Large intestine (tissue), 3 donors: ENCODE measurements at regions not wholly inside any gene's neighbourhood (a gene's known extent, or its start where the extent isn't known, plus 50 kb on each side); places are given as distances from the start of the nearest gene placed in this dataset.

ENCODE experiments used
- DNase-seq, 2 donors: peaks; one replicate each; pipeline versions ENCODE4 v3.0.0 to v3.0.0-alpha.2; 2013
- H3K27ac ChIP-seq: one replicate; pipeline ENCODE4 v1.5.1; 2013; ENCODE audit warnings: low read length
- H3K27me3 ChIP-seq: 2 replicates; pipeline ENCODE4 v1.6.1; 2013; ENCODE audit warnings: low read length; ENCODE audit not compliant: control insufficient read depth, insufficient read depth
- H3K36me3 ChIP-seq: 2 replicates; pipeline ENCODE4 v1.6.1; 2013; ENCODE audit warnings: low read length; ENCODE audit not compliant: control insufficient read depth, insufficient read depth
- H3K4me1 ChIP-seq: one replicate; pipeline ENCODE4 v1.6.1; 2013; ENCODE audit warnings: low read length; ENCODE audit not compliant: control insufficient read depth, insufficient read depth
- H3K4me3 ChIP-seq: one replicate; pipeline ENCODE4 v1.5.1; 2013; ENCODE audit warnings: low read length
- H3K9me3 ChIP-seq: one replicate; pipeline ENCODE4 v1.6.1; 2013; ENCODE audit warnings: mild to moderate bottlenecking, low read depth, low read length, moderate library complexity; ENCODE audit not compliant: control insufficient read depth
- WGBS: methylation state at CpG from one replicate; pipeline ENCODE4 v1.1.5; 2013; ENCODE audit warnings: low lambda C conversion rate; ENCODE audit not compliant: insufficient coverage; 5-methylcytosine and 5-hydroxymethylcytosine counted together

DNA sequence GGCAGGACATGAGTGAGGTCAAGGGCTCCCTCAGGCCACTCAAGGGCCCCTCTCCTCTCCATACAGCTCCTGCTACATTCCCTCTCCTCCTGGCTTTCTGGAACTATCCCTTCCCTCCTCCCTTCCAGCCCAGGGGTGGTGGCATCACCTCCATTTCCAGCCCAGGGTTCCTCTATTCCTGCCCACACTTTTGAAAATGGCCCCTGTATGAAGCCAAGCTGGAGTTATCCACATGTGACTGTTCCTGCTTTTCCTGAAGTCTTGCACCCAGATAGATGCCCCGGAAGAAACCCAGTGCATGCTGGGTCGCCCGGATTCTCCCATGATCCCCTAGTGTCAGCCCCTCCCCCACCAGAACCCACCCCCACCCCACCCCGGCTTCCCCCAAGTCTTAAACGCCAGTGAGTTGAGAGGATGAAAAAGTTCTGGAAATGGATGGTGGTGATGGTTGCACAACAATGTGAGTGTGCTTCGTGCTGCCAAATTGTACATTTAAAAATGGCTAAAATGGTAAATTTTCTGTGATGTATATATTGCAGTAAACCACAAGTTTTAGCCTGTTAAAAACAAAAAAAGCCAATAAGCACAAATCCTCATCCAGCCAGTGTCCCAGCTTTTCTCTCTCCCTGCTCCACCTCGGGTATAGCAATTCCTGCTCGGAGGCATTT is 136.9 kb downstream of the SCARB1 start:
- peaks cover 3% of the 10 kb centered on the region for H3K4me1 ChIP-seq
- H3K4me3 ChIP-seq = no peak overlapping the region
- WGBS = no CpG with 5 or more reads among the region's 8 CpGs
- no peaks in the 10 kb centered on the region for H3K9me3 ChIP-seq
- no peak overlapping the region for H3K27ac ChIP-seq
- H3K27me3 ChIP-seq = no peaks in the 10 kb centered on the region
- H3K36me3 ChIP-seq = no peaks in the 10 kb centered on the region
- no peak for DNase-seq

DNA sequence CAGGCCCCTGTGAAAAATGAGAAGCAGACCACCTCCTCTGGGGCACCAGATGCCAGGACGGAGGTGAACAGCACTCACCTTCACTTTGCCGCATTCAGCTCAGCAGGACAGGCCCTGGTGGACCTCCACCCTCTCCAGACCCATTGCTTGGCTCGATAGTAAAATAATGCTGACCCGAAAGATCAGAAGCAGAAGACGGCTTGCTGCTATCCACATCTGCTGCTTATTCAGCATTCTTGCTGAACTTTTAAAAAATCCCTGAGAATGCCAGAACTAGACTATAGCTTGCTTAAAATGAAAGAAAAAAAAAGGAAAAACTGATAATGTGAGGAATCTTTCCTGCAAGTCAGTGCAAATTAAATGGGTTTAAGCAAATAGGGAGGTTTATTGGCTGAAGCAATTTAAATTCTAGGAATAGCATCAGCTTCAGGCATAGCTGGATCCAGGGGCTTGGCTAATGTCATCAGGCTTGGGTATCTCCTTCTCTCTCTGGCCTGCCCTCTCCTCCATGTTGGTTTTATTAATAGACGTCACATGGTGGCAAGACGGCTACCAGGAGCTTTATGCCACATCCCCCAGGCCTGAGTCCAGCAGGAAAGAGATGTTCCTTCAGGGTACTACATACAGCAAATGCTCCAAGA is 137.9 kb downstream of the SCARB1 start:
- H3K27ac ChIP-seq = no peak overlapping the region
- peaks cover 3% of the 10 kb centered on the region for H3K4me1 ChIP-seq
- no peaks in the 10 kb centered on the region for H3K9me3 ChIP-seq
- no peaks in the 10 kb centered on the region for H3K36me3 ChIP-seq
- 92% methylated on average over 2 of the region's 7 CpGs for WGBS
- DNase-seq = no peak
- H3K4me3 ChIP-seq = no peak overlapping the region
- H3K27me3 ChIP-seq = no peaks in the 10 kb centered on the region

DNA sequence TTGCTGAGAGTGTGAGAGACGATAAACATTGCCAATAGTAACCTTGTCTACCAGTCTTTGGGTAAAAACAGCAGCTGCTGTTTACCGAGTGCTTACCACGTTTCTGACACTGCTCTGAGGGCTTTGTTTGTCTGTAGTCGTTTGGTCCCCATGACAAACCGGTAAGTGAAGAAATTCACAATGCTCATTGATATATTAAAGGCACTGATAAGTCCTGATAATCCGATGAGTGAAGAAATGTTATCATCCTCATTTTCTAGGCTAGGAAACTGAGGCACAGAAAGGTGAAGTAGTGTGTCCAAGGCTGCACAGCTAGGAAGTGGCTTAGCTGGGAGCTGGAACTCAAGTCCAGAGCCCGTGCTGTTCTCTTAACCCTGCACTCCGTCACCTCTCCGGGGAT is 138.6 kb downstream of the SCARB1 start:
- Histone ChIP-seq H3K4me3 (no peak overlapping the region), H3K27me3 (peaks cover 1% of the 10 kb centered on the region), H3K27ac (no peak overlapping the region), H3K9me3 (no peaks in the 10 kb centered on the region), H3K4me1 (no peaks in the 10 kb centered on the region), H3K36me3 (no peaks in the 10 kb centered on the region)
- DNase-seq = no peak
- no CpG with 5 or more reads among the region's 9 CpGs for WGBS

DNA sequence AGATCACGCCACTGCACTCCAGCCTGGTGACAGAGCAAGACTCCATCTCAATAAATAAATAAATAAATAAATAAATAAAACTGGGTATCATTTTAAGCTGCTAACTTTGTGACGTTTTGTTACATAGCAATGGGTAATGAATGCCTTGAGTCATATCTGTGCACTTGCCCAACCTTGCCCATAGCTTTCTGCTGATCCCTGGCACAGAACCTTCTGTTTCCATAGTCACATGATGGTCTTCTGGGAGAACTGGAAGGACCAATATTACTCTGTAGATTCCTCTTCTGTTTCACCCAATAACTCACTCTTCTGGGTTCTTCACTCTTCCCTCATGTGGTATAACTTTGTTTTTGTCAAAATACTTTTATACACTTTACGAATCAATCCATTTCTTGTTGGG is 140.8 kb downstream of the SCARB1 start:
- no peaks in the 10 kb centered on the region for H3K4me1 ChIP-seq
- no peak overlapping the region for H3K27ac ChIP-seq
- H3K36me3 ChIP-seq = no peaks in the 10 kb centered on the region
- H3K9me3 ChIP-seq = no peaks in the 10 kb centered on the region
- H3K27me3 ChIP-seq = peaks cover 2% of the 10 kb centered on the region
- 100% methylated on average over 2 of the region's 3 CpGs for WGBS
- H3K4me3 ChIP-seq = no peak overlapping the region
- DNase-seq = no peak

DNA sequence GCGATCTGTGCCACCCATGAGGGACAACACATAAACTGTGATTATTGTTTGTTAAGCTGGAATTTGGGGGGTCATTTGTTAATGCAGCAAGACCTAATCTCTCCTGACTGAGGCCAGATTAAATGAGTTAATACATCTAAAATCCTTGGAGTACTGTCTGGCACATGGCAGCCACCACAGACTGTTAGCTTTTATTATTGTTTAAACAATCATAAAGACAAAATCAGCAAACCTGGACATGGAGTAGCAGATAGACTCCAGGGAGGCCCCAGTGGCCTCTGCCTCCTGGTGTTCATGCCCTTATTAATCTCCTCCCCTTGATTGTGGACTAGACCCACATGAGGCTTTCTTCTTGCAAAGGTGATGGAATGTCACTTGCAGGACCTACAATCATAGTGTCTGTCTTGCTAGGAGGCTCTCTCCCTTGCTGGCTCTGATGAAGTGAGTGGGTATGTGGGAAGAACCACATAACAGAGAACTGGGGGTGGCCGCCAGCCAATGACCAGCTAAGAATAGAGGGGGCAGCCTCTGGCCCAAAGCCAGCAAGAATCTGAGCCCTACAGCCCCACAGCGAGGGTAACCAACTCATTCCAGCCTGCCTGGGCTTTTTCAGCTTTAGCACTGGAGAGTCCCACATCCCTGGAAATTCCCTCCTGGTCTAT is 142.0 kb downstream of the SCARB1 start:
- WGBS = no CpG with 5 or more reads among the region's 3 CpGs
- H3K4me1 ChIP-seq = no peaks in the 10 kb centered on the region
- peaks cover 2% of the 10 kb centered on the region for H3K27me3 ChIP-seq
- H3K27ac ChIP-seq = no peak overlapping the region
- H3K9me3 ChIP-seq = no peaks in the 10 kb centered on the region
- no peak overlapping the region for H3K4me3 ChIP-seq
- H3K36me3 ChIP-seq = no peaks in the 10 kb centered on the region
- DNase-seq = no peak

DNA sequence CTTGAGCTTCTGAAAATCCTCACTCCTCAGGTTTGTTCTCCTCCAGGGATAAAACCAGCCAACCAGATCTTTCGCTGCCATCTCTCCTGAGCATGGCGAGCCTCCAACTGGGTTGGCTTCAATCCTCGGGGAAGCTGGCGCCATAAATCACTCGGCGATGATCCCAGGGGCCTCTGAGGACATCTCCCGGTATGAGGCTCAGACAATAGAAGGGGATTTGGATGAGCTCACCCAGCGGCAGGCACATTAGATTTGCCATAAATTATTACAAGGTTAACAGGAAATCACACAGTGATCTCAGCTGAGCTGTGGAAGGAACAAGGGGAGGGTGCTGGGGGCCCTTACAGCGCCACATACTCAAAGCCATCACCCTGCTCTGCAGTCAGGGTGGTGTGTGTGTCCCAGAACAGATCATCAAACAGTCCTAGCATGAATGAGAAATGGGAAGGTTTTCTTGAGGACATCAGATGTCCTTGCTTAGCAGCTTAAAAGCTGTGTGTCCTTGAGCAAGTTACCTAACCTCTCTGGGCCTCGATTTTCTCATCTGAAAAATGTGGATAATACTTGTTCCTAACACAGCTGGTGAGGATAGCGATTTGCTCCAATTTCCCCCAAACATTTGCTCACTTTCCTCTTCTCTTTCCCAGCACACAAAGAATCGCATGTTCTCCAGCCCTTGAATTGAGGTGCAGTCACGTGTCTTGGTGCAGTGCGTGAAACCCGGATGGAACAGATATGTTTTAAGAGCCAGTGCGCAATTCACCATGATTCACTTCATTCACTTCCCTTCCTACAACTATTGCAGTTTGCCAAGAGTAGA is 142.8 kb downstream of the SCARB1 start:
- Histone ChIP-seq H3K27me3 (peaks cover 2% of the 10 kb centered on the region), H3K4me3 (no peak overlapping the region), H3K27ac (no peak overlapping the region), H3K36me3 (no peaks in the 10 kb centered on the region), H3K9me3 (peaks cover 2% of the 10 kb centered on the region), H3K4me1 (no peaks in the 10 kb centered on the region)
- no CpG with 5 or more reads among the region's 16 CpGs for WGBS
- peak in 1 of 2 donors; percentile 41 for DNase-seq

DNA sequence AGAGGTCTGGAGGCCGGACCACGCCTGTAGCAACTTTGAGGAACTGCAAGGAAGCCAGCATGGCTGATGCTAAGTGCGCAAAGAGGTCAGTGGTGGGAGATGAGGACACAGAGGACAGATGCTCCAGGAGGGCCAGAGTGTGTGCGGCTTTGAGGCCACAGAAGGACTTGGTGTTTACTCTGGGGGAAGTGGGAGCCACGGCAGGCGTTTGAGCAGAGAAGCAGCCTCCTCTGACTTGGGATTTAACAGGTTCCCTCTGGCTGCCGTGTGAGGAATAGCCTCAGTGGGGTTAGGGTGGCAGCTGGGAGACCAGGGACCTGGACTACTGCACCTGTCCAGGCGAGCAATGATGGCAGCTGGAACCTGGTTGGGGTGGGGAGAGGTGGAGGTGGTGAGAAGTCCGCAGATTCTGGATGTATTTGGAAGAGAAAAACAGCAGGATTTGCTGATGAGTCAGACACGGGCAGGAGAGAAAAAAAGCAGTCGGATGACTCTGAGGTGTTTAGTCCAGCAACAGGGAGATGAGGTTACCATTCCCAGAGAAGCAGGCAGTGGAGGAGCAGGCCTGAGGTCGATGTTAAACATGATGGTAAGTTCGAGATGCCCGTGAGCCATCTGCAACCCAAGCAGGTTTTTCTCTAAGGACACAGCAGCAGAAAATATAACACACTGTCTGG is 143.5 kb downstream of the SCARB1 start:
- Histone ChIP-seq H3K9me3 (peaks cover 2% of the 10 kb centered on the region), H3K36me3 (no peaks in the 10 kb centered on the region)
- WGBS = 40% methylated on average over 1 of the region's 14 CpGs

DNA sequence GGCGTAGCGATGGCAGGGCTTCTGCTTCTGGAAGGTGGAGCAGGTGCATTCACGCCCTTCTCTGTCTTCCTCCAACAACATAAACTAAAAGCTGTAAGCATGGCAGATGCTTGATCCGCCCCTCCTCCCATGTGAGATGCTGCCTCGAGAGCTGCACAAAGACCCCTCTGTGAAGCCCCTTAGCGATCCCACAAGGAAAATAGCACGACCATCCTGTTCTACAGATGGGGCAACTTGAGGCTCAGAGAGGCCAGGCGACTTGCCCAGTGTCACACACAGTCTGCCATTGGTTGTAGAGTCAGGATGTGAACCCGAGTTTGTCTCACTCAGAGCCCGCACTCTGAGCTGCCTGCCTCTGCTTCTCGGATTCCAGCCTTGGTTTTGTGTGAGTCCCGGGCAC is 144.4 kb downstream of the SCARB1 start:
- H3K27me3 ChIP-seq = peaks cover 2% of the 10 kb centered on the region
- 40% methylated on average over 1 of the region's 12 CpGs for WGBS
- H3K4me3 ChIP-seq = no peak overlapping the region
- peaks cover 2% of the 10 kb centered on the region for H3K9me3 ChIP-seq
- no peak for DNase-seq
- H3K27ac ChIP-seq = no peak overlapping the region
- peaks cover 7% of the 10 kb centered on the region for H3K4me1 ChIP-seq
- no peaks in the 10 kb centered on the region for H3K36me3 ChIP-seq

More for the DNA sequence above, 143.5 kb downstream of the SCARB1 start:
- DNase-seq = no peak
- peaks cover 6% of the 10 kb centered on the region for H3K4me1 ChIP-seq
- no peak overlapping the region for H3K4me3 ChIP-seq
- peaks cover 2% of the 10 kb centered on the region for H3K27me3 ChIP-seq
- H3K27ac ChIP-seq = no peak overlapping the region

DNA sequence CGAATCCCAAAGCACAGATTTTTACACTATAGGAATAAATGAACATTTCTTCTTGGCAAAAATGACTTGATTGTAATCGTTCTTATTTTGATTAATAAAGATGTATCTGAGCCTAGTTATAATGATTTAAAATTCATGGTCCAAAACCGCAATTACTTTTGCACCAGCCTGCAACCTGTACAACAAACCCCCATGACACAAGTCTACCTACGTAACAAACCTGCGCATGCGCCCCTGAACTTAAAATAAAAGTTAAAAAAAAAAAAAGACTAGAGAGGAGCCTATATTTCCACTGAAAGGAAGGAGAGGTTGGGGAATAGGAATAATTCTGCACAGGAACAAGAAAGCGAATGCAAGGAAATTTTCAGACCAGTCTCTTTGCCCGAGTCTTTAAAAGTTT is 145.2 kb downstream of the SCARB1 start:
- WGBS = no CpG with 5 or more reads among the region's 8 CpGs
- H3K4me3 ChIP-seq = no peak overlapping the region
- no peak for DNase-seq
- no peaks in the 10 kb centered on the region for H3K36me3 ChIP-seq
- peaks cover 2% of the 10 kb centered on the region for H3K9me3 ChIP-seq
- H3K27me3 ChIP-seq = peaks cover 2% of the 10 kb centered on the region
- peaks cover 7% of the 10 kb centered on the region for H3K4me1 ChIP-seq
- no peak overlapping the region for H3K27ac ChIP-seq

DNA sequence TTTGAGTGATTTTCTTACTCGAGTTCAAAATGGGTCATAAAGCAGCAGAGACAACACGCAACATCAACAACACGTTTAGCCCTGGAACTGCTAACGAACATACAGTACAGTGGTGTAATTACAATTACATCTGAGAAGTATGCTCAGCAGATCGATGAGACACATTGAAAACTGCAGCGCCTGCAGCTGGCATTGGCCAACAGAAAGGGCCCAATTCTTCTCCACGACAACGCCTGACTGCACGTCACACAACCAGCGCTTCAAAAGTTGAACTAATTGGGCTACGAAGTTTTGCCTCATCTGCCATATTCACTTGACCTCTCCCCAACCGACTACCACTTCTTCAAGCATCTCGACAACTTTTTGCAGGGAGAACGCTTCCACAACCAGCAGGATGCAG is 145.6 kb downstream of the SCARB1 start:
- peaks cover 2% of the 10 kb centered on the region for H3K27me3 ChIP-seq
- no peak overlapping the region for H3K27ac ChIP-seq
- no peak for DNase-seq
- H3K4me3 ChIP-seq = no peak overlapping the region
- peaks cover 7% of the 10 kb centered on the region for H3K4me1 ChIP-seq
- no peaks in the 10 kb centered on the region for H3K36me3 ChIP-seq
- H3K9me3 ChIP-seq = peaks cover 2% of the 10 kb centered on the region
- WGBS = no CpG with 5 or more reads among the region's 14 CpGs
